GM10266 (cell line): ENCODE measurements at regions not wholly inside any gene's neighbourhood (a gene's known extent, or its start where the extent isn't known, plus 50 kb on each side); places are given as distances from the start of the nearest gene placed in this dataset.
A peak's percentile ranks its signal among the peaks of the same experiment; 100 is the strongest.
"Not testable (repeated sequence)": the region's sequence is repeated elsewhere in the genome, so short reads cannot be mapped to it uniquely, and the experiment has no call there.

Source experiments
- DNase-seq: peaks from one replicate; pipeline ENCODE4 v3.0.0; 2012; ENCODE audit errors: extremely low spot score
- CTCF ChIP-seq: IDR thresholded peaks from 2 replicates; pipeline ENCODE4 v1.5.1; 2012; ENCODE audit warnings: mild to moderate bottlenecking, low read depth; ENCODE audit not compliant: control insufficient read depth, insufficient read depth; ENCODE audit errors: missing control alignments

- no peak for DNase-seq
- no peak for TF ChIP-seq CTCF
Measured at GRCh38 chr12:47409310-47409987, 296.4 kb downstream of the RPAP3 start.

GRCh38 chr12:47408171-47408871, 297.5 kb downstream of the RPAP3 start:
- peak; percentile 32 for DNase-seq

GRCh38 chr12:47407463-47408129, 298.2 kb downstream of the RPAP3 start:
- no peak for DNase-seq
- TF ChIP-seq CTCF = no peak

More at GRCh38 chr12:47408171-47408871, 297.5 kb downstream of the RPAP3 start:
- peak; percentile 56 for TF ChIP-seq CTCF

GRCh38 chr12:47403681-47404080, 302.1 kb downstream of the RPAP3 start:
- DNase-seq = no peak
- no peak for TF ChIP-seq CTCF

- not testable (repeated sequence) for DNase-seq
Measured at GRCh38 chr12:47401196-47401595, 304.6 kb downstream of the RPAP3 start.

- no peak for DNase-seq
- no peak for TF ChIP-seq CTCF
Measured at GRCh38 chr12:47400266-47400665, 305.6 kb downstream of the RPAP3 start.

- peak; percentile 54 for TF ChIP-seq CTCF
- peak; percentile 21 for DNase-seq
Measured at GRCh38 chr12:47397664-47398281, 308.1 kb downstream of the RPAP3 start.
